DMS153 treated with DMSO at 0.1 percent for 48 hours (cell line): ENCODE measurements at regions not wholly inside any gene's neighbourhood (a gene's known extent, or its start where the extent isn't known, plus 50 kb on each side); places are given as distances from the start of the nearest gene placed in this dataset.

ENCODE experiments used
- DNase-seq: peaks from one replicate; lab custom pipeline; 2025; ENCODE audit not compliant: unreplicated experiment; lab: John Stamatoyannopoulos, UW

DNA sequence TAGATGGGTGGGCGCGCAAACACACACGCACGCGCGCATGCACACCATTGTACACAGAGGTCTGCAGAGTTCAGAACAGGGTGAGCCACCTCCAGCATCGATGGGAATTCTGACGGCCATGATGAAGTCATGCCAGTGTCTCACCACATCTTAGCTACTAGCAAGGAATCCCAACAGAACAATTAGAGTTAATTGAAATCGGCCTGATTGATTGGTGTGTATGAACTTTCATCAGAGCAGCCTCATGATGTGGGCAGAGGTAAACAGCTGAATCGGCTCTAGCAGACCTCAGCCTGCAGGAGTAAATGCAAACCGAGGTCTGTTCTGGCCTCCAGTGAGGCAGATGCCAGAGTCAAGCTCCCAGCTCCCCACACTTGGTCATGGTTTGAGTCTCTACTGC, 200.6 kb downstream of the CBLN1 start:
- no peak for DNase-seq

DNA sequence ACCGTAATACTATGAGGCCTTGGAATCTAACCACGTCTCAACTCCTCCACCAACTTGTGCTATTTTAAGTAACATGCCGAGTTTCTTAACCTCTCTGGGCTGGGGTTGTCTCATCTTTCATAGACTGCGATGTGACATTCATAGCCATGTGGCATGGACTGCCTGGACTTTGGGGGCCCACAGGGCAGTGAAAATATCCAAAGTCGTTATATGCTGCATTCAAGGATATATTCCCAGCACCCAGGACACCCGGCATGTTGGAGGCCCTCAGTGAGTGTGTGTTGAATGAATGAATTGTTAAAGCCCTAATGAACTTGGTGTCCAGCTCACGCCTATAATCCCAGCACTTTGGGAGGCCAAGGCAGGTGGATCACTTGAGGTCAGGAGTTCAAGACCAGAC, 203.1 kb downstream of the CBLN1 start:
- DNase-seq, result no peak

DNA sequence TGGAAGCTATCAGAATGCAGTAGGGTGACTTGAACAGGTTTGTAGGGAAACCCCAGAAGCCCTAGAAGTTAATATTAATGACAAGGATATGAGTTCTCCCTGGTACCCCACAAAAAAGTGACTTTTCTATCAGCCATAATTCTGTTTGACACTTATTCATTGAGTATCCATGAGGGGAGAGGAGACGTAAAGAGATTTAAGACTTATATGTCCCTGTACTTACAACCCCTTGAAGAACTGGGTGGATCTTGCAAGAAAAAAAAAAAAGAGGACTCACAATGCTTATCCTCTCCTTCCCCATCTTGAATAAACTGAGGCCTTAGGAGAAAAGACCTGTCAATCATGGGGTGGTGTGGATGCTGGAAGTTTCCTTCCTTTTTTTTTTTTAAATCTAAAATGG, 203.5 kb downstream of the CBLN1 start:
- no peak for DNase-seq

DNA sequence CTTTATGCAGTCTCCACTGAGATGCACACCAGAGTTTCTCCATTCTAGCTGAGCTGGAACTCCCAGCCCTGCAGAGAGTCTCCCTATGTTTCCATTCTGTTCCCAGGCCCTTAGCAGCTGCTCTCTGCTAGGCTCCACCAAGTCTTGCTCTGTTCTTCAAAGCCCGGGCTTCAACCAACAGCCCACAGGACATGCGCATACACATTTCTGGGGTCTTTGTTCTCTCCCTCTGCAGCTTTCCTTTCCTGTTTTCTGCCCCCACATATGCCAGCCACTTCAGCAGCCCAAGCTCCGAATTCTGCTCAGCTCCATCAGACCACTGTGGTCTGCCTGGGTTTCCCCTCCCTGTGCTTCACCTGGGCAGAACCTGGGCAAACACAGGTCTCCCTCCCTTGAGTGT, 205.9 kb downstream of the CBLN1 start:
- no peak for DNase-seq

DNA sequence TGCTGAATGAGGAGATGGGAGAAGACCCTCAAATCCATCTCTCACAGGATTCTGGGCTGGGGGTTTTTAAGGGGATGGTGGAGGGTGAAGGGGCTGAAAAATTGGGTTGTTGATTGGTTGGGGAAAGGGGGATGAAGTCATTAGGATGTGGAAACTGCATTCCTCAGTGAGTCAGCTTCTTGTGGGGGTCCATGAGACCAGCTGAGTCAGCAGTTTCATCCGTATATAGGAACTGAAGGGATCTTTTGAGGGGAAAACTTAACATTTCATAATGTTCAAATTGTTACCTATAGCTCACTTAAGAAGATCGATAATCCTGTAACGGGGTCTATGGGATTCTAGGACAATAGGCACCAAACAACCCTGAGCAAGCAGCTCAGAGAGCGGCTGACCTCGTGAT, 213.4 kb downstream of the CBLN1 start:
- DNase-seq, result no peak

DNA sequence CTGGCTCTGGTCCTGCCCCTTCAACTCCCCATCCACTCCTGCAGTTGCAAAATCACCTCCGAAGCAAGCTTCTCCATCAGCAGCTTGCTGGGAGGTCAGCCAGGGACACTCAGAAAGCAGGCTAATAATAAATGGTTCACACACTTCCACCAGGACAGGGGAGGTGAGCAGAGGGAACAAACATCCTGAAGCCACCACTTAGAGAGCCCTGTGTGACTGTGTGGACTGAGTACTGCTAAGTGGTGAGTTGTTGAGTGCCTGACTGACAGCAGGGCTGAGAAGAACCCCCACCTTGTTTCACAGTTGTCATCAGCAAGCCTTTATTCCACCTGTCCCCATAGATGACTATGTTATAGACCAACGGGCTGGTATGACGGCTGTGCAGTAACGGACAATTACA, 213.9 kb downstream of the CBLN1 start:
- DNase-seq, result no peak

DNA sequence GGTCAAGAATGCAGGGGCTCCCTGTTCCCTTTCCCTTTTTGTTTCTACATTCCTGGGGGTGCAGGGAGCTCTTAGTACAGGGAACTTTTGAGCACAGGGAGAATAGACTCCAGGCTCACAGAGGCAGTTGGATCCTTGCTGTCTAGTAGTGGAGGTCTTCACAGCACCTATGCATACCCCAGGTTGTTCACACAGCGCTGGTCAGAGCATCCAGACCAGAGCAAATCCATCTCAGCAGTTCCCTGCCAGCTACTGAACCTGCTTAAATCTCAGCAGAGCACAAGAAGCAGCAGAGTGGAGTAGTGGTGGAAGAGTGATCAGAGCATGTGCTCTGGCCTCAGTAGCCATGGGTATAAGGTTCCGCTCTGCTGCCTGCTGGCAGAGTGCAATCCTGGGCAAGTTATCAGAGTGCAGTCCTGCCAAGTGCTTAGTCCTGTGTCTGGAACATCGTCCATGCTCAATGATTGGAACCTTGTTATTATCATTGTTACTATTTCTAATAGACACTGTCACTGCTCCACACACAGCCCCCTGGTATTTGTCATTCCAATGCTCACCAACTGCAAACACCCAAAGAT, 220.4 kb downstream of the CBLN1 start:
- no peak for DNase-seq

DNA sequence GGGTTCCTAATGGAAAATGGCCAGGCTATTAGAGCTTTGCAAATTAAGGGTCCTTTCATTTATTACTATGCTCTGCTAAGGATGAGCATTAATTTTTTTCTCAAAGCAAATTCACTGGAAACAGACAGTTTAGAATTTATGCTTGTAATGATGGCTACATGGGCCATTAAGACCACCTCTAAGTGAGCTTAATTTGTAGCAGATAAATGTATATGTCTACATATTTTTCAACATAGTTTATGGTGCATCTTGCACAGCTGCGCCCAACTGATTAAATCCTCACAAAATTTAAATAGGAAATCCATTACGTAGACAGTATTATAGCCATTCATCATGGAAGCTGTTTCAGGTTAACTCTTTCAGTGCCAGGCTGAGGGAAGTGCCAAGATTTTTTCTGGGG, 220.9 kb downstream of the CBLN1 start:
- DNase-seq, result no peak

DNA sequence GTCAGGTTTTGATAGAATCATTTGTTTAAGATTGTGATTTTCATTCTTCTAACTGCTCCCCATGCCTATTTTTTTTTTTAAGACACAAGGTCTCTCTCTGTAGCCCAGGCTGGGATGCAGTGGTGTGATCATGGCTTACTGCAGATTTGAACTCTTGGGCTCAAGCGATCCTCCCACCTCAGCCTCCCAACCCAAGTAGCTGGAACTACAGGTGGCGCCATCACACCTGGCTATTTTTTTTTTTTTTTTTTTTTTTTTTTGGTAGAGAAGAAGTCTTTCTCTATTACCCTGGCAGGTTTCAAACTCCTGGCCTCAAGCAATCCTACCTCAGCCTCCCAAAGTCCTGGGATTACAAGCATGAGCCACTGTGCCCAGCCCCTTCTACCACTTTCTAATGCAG, 223.3 kb downstream of the CBLN1 start:
- no peak for DNase-seq

DNA sequence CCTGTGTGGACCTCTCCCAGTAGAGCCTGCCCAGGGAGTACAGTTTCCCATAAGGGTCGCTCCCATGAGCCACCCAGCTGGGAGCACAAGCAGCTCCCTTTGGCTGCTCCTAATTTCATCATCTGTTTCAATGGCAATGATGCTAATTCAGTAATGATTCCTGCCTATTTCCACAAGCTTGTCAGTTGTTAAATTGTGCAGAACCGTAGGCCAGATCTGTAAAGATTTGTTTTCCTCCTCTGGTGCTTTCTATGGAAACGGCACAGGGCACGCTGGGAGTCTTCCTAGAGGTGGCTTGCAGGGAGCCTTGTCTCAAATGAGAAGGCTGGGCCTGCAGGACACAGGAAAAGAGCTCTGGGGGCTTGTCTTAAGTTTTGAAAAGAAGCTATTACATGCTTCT, 223.7 kb downstream of the CBLN1 start:
- no peak for DNase-seq

DNA sequence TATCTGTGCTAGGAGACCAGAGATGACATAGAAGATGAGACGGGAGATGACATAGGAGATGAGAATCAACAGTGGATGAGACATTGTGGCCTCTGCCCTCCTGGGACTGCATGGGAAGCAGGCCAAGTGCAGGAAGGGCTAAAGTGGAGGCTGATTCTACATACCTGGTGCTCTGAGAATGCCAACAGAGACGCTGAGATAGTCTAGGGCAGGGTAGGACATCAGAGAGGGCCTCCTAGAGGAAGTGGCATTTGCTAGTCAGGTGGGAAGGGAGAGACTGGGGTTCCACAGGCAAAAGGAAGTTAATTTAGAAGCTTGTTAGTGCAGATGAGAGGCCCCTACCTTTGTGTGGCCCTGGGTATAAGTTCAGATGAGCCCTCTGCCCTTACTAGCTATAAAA, 224.2 kb downstream of the CBLN1 start:
- DNase-seq, result no peak

DNA sequence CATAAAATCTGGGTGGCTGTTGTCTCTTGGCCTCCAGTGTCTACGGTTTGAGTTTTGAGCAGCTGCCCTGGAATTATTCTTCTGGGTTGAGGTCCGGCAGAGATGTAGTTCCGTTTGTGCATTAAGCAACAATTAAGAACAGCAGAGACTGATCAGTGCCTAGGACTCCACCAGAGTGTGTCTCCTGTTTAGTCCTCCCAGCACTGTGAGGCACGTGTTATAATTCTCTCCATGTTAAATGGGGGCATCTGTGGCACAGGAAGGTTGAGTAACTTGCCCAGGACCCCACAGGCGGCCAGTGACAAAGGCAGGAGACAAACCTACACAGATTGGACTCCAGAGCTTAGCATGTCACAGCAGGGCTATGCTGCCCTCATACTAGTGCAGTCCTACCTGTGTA, 225.1 kb downstream of the CBLN1 start:
- no peak for DNase-seq

DNA sequence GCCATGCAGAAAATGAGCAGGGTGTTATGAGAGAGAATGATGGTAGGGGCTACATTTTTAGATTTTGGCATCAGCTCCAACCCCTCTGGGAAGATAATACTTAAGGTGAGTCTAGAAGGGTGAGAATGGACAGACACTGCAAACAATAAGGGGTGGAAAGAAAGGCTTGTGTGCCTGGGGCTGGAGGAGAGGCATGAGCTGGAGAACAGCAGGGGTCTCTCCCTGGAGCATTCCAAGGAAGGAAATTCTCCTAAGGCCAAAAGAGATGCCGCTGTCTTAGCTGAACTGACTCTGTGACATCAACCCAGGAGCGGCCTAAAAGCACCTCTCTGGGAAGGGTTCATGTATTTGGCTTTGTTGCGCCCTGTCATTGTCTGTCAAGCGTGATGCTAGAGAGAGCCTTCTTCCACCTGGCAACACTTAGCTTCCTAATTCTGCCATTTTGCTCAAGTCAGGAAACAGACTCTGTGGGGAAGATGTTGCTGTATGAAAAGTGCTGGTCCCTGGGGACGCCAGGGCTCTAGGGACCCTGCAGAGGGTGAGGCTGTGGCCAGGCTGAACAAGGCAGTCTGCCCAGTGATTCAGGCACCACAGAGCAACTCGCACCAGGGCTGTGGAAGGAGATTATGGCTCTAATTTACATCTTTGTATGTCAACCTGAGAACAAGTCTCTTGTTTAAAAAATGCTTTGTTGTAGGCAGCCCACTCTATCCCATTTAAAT, 225.7 kb downstream of the CBLN1 start:
- DNase-seq, result no peak

DNA sequence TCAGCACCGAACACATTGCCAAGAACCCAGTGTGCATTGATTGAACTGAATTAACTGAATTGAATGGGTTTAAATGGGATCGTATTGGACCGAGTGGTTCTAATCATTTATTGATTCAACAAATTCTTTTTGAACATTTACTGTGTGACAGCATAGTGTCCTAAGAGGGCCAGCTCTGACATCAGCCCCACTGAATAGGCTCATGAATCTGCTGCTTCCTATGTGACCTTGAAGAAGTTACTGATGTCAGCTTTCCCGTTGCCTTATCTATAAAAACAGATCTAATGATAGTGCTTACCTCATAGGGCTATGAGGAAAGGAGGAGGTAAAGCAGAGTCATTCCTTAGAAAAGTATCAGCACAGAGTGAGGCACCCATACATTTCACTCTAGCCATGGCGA, 226.3 kb downstream of the CBLN1 start:
- no peak for DNase-seq

DNA sequence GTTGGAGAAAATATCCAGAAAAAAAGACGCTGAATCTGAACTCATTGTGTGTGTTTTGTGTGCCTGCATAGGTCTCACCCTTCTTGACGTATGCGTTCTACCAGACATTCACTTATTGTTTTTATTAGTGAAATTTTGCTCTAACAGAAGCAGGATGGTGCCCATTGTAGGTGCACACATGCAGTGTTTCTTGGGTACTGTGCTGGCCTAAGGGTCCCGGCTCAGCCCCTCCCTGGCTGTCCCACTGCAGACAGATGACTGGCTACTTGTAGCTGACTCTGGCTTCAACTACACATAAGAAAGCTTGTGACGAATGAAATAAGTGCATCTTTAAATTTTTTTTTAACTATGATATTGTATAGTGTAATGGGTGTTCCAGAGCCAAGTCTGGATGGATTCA, 227.0 kb downstream of the CBLN1 start:
- DNase-seq, result no peak

DNA sequence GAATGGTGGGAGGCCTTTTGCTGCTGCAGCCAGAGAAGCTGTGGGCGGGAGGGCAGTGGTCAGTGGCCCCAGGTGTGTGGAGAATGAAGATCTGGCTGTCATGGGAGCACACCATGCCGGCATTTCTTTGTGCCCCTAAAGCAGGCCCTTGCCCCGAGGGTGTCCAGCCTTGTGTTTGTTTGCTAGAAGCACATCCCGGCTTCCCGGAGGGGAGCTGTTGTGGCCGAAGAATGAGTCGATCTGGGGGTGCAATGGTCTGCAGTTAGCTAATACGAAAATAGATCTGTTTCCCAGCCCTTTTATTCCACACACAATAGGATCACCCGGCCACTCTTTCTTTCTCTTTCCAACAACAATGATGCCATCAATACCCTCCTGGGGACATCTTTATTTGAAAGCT, 228.8 kb downstream of the CBLN1 start:
- no peak for DNase-seq

DNA sequence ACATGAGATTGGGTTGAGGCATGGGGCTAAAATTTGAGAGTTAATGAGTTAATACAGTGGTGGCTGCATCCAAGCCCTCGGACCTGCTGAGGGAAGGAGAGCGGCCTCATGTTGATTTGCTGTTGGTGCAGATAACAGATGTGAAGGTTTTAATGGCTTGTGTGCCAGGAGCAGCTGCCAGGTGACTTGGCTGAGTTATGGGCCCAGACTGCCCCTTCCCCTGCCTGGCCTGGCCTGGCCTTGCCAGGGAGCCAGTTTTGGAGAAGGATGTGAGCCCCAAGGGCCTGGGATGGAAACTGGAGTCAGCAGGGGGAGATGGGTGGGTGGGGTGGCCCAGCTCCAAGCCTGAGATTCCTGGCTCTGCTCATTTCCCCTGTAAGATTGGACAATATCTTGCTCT, 230.1 kb downstream of the CBLN1 start:
- no peak for DNase-seq

DNA sequence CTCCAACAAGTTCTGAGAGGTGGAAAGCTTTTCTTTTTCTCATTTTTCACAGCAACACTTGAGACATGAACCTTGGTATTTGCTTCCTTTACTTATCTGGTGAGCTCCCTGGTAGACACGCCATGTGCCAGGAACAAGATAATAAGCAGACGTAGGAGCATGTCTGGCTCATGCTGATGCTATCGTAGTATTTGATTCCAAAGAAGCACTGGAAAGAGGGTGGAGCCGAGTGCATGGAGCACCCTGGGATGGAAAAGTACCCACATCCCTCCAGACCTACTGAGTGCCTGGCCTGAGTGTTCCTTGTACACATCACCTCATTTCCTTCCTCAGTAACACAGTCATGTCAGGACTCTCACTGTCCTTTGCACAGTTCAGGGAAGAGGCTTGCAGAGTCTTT, 231.0 kb downstream of the CBLN1 start:
- no peak for DNase-seq

DNA sequence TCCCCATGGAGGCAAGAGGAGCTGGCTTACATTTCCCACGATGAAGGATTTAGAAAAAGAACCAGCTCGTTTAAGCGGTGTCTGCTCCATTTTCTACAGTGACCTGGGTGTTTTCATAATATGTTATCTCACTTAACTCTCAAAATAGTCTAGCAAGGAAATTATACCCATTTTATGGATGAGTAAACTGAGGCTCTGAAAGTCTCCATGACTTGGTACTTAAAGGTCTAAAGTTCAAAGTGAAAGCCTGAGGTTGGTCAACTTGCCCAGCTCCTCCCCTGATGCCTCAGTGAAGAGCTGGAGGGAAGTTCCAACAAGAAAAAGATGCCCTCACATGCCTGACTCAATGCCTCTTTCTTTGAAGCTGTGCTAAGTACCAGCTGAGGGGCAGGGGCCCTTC, 232.0 kb downstream of the CBLN1 start:
- DNase-seq, result no peak

DNA sequence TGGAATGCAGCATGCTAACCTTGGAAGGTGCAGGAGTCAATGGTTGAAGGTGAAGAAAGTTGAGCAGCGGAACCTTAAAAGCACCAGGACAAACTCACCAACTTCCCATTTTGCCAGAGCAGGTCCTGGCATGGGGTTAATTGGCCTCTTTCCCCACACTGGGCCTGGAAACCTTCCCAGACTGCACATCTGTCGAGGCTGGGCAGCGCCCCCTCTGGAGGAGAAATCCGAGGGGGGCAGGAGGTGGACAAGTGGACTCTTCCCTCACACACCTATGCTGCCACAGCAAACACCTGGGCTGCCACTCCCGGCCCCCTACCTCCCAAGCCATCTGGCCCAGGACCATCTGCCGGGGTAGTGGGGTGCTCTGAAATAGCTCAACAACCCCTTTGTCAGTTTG, 232.4 kb downstream of the CBLN1 start:
- no peak for DNase-seq

DNA sequence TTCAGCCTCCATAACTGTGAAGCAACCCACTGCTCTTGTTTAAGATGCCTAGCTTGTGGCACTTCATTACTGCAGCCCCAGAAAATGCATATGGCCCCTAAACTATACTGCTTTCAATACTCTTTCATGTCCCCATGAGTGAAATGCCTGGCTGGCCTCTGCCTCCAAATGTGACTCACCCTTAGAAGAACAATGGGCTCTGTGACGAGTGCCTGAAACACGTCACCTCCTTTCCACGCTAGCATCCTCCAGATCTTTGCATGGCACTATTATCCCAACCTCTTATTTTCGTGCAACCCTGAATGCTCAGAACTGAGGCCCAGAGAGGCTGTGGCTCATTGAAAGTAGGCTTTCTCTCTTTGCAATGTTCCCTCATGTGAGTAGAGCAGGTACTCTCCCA, 233.1 kb downstream of the CBLN1 start:
- DNase-seq, result no peak

DNA sequence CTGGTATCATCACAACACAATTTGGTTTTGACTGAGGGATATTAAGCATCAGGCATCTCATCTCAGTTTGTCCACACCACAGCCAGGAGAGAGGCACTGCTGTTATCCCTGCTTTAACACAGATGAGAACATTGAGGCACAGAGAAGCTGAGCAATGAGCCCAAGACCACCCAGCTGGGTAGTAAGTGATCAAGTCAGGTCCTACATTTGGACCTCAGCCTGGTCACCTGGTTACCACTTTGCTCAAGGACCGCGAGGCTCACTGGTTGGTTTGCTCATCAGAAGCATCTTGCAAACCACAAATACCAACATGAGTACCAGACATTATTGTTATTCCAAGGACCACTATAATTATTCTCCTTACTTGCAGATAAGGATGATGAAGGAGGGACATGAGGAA, 245.5 kb downstream of the CBLN1 start:
- no peak for DNase-seq

DNA sequence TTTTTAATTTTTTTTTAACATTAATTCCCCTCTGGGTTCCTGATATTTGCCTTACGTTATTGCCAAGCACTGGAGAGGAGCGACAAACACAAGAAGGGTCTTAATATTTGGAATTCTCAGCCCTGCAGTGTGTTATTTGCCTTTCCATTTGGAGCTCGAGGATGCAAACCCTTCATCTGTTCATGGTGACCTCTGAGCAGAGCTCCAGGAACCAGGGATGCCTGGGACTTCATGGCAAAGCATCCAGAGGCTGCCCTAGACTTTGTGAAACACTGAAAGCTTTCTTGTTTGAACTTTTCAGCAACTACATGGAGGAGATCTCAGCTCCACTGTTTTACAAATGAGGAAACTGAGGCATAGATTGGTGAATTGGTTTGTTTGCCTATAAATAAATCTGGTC, 254.2 kb downstream of the CBLN1 start:
- no peak for DNase-seq
